ENCODE measurements at regions not wholly inside any gene's neighbourhood (a gene's known extent, or its start where the extent isn't known, plus 50 kb on each side); places are given as distances from the start of the nearest gene placed in this dataset.

DNA sequence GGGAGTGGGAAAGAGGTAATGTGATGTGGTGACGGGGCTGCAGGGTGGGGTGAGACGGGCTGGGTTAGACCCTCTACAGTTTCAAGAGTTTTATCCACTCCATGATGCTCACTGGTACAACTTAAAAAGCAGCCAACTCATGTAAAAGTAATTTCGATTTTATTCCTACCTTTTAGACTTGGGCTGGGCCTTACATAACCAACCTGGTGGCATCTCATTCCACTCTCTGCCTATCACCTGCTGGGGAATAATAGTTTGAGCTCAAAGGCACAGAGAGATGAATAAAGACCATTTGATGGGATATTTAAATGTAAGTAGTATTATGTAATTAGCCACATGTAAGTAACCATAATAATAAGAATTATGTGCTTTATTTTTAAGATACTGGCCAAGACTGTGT is 366.0 kb upstream of the RNF32 start:
- DNase-seq: no peak

DNA sequence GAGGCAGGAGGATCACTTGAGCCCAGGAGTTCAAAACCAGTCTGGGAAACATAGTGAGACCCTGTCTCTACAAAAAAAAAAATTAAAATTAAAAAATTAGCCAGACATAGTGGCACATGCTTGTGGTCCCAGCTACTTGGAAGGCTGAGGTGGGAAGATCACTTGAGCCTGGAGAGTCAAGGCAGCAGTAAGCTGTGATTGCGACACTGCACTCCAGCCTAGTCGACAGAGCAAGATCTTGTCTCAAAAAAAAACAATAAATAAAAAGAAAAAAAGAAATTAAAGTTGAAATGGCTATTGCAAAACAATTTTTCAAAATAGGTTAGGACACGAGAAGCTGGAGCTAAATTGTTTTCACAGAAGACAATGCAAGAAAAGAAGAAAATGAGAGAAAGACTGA is 379.0 kb upstream of the RNF32 start:
- no peak for DNase-seq

DNA sequence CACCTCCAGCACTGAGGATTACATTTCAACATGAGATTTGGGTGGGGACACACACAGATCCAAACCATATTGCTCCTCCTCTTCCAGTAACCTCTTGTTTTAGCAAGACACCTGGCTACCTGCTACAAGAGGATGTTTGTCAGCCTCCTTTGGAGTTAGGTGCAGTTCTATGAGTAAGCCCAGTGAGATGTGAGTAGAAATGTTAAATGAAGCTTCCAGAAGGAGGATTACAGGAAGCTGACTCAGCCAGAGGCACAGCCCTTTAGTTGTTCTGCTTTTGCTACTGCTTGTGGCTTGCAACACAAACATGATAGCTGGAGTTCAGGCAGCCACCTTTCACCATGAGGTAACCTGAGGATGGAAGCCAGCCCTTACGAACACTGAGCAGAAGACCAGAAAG is 382.7 kb upstream of the RNF32 start:
- no peak for DNase-seq

- no peak for DNase-seq
Observed at GRCh38 chr7:156255635-156256034, 384.9 kb upstream of the RNF32 start.

DNA sequence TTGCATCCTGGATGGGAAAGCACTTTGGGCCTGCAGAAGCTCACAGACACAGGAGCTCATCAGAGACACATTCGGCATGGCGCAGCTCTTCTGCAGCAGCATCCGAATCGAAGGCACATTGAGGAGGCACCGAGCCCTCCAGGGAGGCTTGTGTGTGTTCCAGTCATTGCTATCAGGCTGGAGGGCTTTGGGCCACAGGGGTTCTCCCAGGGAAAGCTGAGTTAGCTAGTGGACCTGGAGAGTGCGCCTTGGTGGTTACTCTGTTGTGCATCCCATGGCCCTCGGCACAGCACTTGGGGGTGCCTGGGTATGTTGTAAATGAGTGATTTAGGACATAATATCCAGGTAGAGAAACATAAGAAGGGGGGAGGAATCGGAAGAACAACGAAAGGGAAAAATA is 388.7 kb upstream of the RNF32 start:
- no peak for DNase-seq

GRCh38 chr7:156240532-156240931 is 400.0 kb upstream of the RNF32 start:
- DNase-seq: no peak

GRCh38 chr7:156238366-156239133 is 402.0 kb upstream of the RNF32 start:
- no peak for DNase-seq

DNA sequence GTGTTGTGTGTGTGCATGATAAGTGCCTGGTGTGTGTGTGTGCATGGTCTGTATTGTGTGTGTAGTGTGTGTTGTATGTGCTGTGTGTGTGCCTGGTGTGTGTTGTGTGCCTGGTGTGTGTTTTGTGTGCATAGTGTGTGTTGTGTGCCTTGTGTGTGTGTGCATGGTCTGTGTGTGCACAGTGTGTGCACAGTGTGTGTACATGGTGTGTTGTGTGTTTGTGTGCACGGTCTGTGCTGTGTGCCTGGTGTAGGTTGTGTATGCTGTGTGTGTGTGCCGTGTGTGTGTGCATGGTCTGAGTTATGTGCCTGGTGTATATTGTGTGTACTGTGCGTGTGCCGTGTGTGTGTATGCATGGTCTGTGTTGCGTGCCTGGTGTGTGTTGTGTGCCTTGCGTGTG is 403.0 kb upstream of the RNF32 start:
- no peak for DNase-seq

- no peak for DNase-seq
Observed at GRCh38 chr7:156236936-156237599, 403.5 kb upstream of the RNF32 start.

DNA sequence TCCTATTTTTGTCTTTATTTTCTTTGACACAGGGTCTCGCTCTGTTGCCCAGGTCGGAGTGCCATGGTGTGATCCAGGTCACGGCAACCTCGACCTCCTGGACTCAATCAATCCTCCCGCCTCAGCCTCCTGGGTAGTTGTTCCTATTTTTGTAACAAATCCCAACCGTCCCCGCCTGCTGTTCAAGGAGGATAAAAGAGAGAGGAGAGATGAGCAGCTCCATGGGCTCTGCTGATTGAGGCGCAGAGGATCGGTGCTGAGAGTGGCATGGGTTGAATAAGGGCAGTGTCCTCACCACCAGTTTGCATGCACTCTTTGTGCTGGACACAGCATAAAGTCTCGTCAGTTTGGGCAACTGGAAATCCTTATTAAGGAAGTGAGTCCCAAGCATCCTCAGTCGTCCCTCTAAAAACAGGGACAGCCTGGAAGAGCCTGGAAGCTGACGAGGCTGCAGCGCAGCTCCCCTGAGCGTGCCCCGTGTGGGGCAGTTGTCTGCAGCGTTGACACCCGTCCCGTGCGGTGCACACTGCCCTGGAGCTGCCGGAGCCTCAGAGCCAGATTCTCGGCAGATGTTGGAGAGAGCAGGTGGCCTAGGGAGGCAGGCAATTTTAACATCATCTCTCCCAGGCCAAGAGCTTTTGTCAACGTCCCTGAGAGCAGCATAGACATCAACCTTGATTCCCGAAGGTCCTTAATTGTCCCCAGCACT is 404.2 kb upstream of the RNF32 start:
- DNase-seq: no peak

GRCh38 chr7:156234666-156235494 is 405.7 kb upstream of the RNF32 start:
- no peak for DNase-seq

GRCh38 chr7:156234192-156234591 is 406.4 kb upstream of the RNF32 start:
- no peak for DNase-seq

DNA sequence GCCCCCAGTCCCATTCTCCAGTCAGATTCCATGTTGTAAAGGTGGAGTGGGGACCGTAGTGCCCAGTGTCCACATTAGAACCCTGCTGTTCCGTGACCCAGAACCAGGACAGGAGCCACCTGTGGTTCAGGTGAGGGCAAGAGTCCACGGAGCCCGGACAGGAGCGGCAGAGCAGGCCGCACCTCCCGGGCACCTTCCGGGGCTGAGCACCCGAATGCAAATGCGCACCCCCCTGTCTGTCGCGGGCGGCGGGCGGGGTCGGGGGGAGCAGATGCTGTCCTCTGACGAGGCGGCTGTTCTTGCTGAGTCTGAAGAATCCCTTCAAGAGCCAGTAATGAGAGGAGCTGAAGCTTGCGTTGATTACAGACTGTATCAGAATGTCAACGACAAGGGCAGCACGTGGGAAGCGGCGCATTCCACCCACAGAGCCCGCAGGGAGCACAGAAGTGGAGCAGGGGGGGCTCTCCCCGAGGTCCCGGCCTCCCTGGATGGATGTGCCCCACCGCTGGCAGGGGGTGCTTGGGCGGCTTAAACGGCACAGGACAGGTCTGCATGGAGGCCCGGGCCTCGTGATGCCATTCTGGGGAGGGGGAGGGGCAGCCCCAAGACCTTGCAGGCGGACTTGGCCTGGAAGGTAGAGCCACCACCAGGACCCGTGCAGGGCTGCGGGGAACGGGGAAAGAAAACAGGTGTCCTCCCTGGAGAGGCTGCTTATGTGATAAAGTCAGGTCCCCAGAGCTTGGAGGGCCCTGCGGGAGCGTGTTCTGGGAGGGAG is 407.5 kb upstream of the RNF32 start:
- no peak for DNase-seq

- no peak for DNase-seq
Observed at GRCh38 chr7:156230576-156230975, 410.0 kb upstream of the RNF32 start.

- DNase-seq: no peak
Observed at GRCh38 chr7:156224833-156225225, 412.6 kb upstream of the SHH start.

- no peak for DNase-seq
Observed at GRCh38 chr7:156223935-156224832, 411.9 kb upstream of the SHH start.

DNA sequence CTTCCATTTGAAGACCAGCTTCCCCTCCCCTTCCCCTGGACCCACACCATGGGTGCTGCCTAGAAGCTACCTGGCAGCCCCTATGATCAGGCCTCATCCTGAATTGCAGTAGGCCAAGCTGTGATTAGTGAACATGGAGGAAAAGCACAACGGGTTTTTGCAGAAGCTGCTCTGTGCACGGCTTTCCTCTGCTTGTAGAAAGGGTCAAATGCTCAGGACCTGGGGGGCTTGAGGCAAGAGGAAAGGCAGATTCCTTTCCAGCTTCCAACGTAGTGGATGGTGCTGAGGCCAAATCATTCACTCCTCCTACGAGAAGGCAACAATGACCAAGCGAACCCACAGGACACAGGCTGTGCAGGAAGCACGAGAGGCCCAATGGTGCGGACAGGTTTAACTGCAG is 410.3 kb upstream of the SHH start:
- no peak for DNase-seq

DNA sequence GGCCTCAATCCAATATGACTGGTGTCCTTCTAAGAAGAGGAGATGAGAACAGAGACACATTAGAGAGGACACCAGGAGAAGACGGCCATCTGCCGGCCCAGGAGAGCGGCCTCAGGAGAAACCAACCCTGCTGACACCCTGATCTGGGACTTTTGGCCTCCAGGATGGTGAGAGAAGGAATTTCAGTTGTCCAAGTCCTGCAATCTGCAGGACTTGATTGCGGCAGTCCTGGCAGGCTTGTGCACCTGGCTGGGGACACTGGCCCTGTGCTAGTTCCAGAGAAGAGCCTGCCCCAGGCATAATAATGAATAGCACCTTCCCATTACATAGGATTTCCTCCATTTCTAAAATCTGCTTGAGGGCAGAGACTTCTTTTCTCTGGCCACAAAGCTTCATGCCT is 409.9 kb upstream of the SHH start:
- no peak for DNase-seq

DNA sequence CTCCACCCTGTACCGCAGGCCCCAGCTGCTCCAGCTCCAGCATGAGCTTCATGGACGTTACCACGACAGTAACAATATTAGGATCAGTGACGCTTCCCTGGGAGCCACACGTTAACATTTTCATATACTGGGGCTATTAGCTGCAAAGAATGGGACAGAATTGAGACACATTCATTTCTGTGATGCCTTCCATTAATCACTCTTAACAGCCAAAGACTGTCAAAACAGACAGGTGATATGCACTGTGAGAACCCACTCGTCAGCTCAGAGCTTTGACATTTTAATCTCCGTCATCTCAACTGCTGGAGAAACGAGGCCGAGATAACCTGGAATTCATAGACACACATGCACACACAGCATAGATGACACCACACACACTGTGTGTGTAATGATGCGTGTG is 408.4 kb upstream of the SHH start:
- DNase-seq: no peak

DNA sequence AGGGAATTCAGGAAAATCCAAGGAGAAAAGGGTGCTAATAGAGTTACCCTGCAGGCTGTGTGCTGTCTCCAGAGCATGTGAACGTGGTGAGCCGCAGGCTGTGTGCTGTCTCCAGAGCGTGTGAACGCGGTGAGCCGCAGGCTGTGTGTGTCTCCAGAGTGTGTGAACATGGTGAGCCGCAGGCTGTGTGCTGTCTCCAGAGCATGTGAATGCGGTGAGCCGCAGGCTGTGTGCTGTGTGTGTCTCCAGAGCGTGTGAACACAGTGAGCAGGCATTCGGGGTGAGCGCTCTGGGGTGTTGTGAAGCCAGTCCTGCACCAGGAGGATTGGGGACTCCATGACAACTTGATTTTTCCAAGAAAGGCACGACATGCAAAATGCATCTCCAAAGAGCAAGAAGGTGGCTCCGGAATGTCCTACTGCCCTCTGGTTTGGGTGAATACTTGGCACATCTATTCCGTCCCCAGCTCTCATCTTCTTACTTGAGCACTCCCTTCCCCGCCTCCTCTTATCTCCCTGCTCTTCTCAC is 407.9 kb upstream of the SHH start:
- no peak for DNase-seq
